CD14-positive monocyte (primary cell): ENCODE measurements at regions not wholly inside any gene's neighbourhood (a gene's known extent, or its start where the extent isn't known, plus 50 kb on each side); places are given as distances from the start of the nearest gene placed in this dataset.
"Not testable (repeated sequence)": the region's sequence is repeated elsewhere in the genome, so short reads cannot be mapped to it uniquely, and the experiment has no call there.

Experiments
- DNase-seq, 3 donors: peaks; one replicate each; pipeline ENCODE4 v3.0.0-alpha.2; 2011 to 2022
- H2AFZ ChIP-seq: 2 replicates; pipeline ENCODE4 v1.6.0; 2012; ENCODE audit warnings: mild to moderate bottlenecking, low read depth, low read length, inconsistent platforms; ENCODE audit not compliant: insufficient read depth, poor library complexity, severe bottlenecking
- H3K27ac ChIP-seq, 2 donors: 1 replicate in 1 of 2; 2 replicates in 1 of 2; pipeline ENCODE4 v1.5.1; 2012 to 2013; ENCODE audit warnings: low read length in 2 of 2, control low read depth in 1 of 2, inconsistent platforms in 1 of 2, low read depth in 1 of 2, mild to moderate bottlenecking in 1 of 2
- H3K27me3 ChIP-seq, 2 donors: one replicate each; pipeline versions ENCODE4 v1.6.0 to v1.6.1; 2011 to 2013; ENCODE audit warnings: low read length in 2 of 2; ENCODE audit not compliant: control insufficient read depth in 2 of 2, insufficient read depth in 2 of 2
- H3K36me3 ChIP-seq, 2 donors: replicated peaks in 1 of 2; 1 replicate in 1 of 2; 2 replicates in 1 of 2; pipeline versions ENCODE4 v1.5.1 to v1.6.1; 2012 to 2013; ENCODE audit warnings: low read length in 2 of 2, control low read depth in 1 of 2, inconsistent platforms in 1 of 2, mild to moderate bottlenecking in 1 of 2; ENCODE audit not compliant: insufficient read depth in 2 of 2, control insufficient read depth in 1 of 2
- H3K4me1 ChIP-seq, 2 donors: 1 replicate in 1 of 2; 2 replicates in 1 of 2; pipeline versions ENCODE4 v1.5.1 to v1.6.1; 2012 to 2013; ENCODE audit warnings: low read length in 2 of 2, control low read depth in 1 of 2, inconsistent platforms in 1 of 2, mild to moderate bottlenecking in 1 of 2, moderate library complexity in 1 of 2; ENCODE audit not compliant: insufficient read depth in 2 of 2, control insufficient read depth in 1 of 2
- H3K4me2 ChIP-seq: replicated peaks from 2 replicates; pipeline ENCODE3; 2012; ENCODE audit warnings: low read length, moderate library complexity, mild to moderate bottlenecking; ENCODE audit not compliant: poor library complexity, severe bottlenecking; ENCODE audit errors: extremely low read depth
- H3K4me3 ChIP-seq, 3 experiments: fragments of 200-600 bp in 1 of 3; sonication (generic) in 1 of 3; replicated peaks in 1 of 3; 1 replicate in 2 of 3; 2 replicates in 1 of 3; pipeline ENCODE4 v1.5.1; 2011 to 2013; ENCODE audit warnings: low read length in 3 of 3, mild to moderate bottlenecking in 3 of 3, control low read depth in 2 of 3, low read depth in 2 of 3, inconsistent platforms in 1 of 3, moderate library complexity in 1 of 3
- H3K79me2 ChIP-seq: 2 replicates; pipeline ENCODE4 v1.6.0; 2012; ENCODE audit warnings: mild to moderate bottlenecking, control low read depth, inconsistent platforms, low read length, moderate library complexity; ENCODE audit not compliant: insufficient read depth
- H3K9ac ChIP-seq: 2 replicates; pipeline ENCODE4 v1.6.0; 2017; ENCODE audit warnings: low read length, mild to moderate bottlenecking; ENCODE audit not compliant: insufficient read depth, poor library complexity, severe bottlenecking
- H3K9me3 ChIP-seq, 2 donors: replicated peaks in 1 of 2; 1 replicate in 1 of 2; 2 replicates in 1 of 2; pipeline versions ENCODE4 v1.5.1 to v1.6.1; 2012 to 2013; ENCODE audit warnings: low read length in 2 of 2, control low read depth in 1 of 2; ENCODE audit not compliant: control insufficient read depth in 1 of 2, insufficient read depth in 1 of 2
- H4K20me1 ChIP-seq: 2 replicates; pipeline ENCODE4 v1.6.0; 2012; ENCODE audit warnings: mild to moderate bottlenecking, low read length, control low read depth, moderate library complexity; ENCODE audit not compliant: insufficient read depth
- H3K27ac Mint-ChIP-seq, 7 donors: one replicate each; pipeline ENCODE4 v1.8.0; 2020; ENCODE audit warnings: mild to moderate bottlenecking in 7 of 7, mixed read lengths in 7 of 7, moderate library complexity in 6 of 7, inconsistent platforms in 2 of 7
- H3K27me3 Mint-ChIP-seq, 3 donors: one replicate each; pipeline ENCODE4 v1.8.0; 2021 to 2022; ENCODE audit warnings: low read depth in 3 of 3, mild to moderate bottlenecking in 3 of 3, mixed read lengths in 3 of 3, moderate library complexity in 3 of 3, inconsistent platforms in 1 of 3
- H3K36me3 Mint-ChIP-seq, 2 donors: one replicate each; pipeline ENCODE4 v1.8.0; 2020; ENCODE audit warnings: mixed read lengths in 2 of 2, inconsistent platforms in 1 of 2, mild to moderate bottlenecking in 1 of 2
- H3K4me1 Mint-ChIP-seq: one replicate; pipeline ENCODE4 v1.8.0; 2020; ENCODE audit warnings: mild to moderate bottlenecking, mixed read lengths
- H3K4me3 Mint-ChIP-seq, 2 donors: one replicate each; pipeline ENCODE4 v1.8.0; 2020; ENCODE audit warnings: mild to moderate bottlenecking in 2 of 2, mixed read lengths in 2 of 2, moderate library complexity in 1 of 2
- H3K9me3 Mint-ChIP-seq, 7 donors: one replicate each; pipeline ENCODE4 v1.8.0; 2020 to 2022; ENCODE audit warnings: mixed read lengths in 7 of 7, mild to moderate bottlenecking in 6 of 7, moderate library complexity in 6 of 7, inconsistent platforms in 2 of 7
- CTCF ChIP-seq: fragments of 200-600 bp; IDR thresholded peaks from one replicate; pipeline ENCODE4 v1.8.0; 2022; ENCODE audit warnings: antibody characterized with exemption, mild to moderate bottlenecking
- WGBS: methylation state at CpG from one replicate; pipeline ENCODE4 v1.1.5; 2013; ENCODE audit warnings: missing lambda C conversion rate; ENCODE audit not compliant: insufficient coverage; 5-methylcytosine and 5-hydroxymethylcytosine counted together
- intact Hi-C, 2 donors: fragments of 100-400 bp; cut with micrococcal nuclease; formaldehyde crosslinking; loops; one replicate each; pipeline versions ENCODE4 v1.15.0 to v1.15.1; 2023

DNA sequence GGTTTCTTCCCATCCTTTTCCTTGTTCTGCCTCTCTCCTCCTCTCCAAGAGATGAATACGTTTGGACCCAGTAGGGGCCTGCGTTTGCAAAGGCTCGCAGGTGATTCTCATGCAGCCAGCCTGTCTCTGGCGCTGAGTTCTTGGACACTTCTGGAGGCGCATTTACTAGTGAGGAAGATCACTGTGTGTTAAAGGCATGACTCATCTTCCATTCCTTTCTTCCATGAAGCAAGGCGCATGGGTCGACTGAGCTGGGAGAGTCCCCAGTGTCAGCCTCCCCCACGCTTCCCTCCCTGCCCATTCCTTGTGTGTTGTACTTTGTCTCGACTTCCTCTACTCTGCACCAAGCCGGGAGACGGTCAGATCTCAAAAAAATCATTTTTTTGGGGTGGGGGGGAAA, 159.9 kb upstream of the EEF2KMT start:
- intact Hi-C loops: no loop called here
- Histone ChIP-seq H3K27ac (no peak overlapping the region), H3K79me2 (no peaks in the 10 kb centered on the region), H3K4me2 (no peak overlapping the region), H3K9ac (no peak overlapping the region), H3K27me3 (no peaks in the 10 kb centered on the region), H2AFZ (no peak overlapping the region), H3K4me3 (no peak overlapping the region), H3K36me3 (no peaks in the 10 kb centered on the region), H4K20me1 (no peaks in the 10 kb centered on the region), H3K9me3 (no peaks in the 10 kb centered on the region), H3K4me1 (no peaks in the 10 kb centered on the region)
- peaks cover 2 to 6% (median 5%) of the 10 kb centered on the region in 3 donors for H3K27me3 Mint-ChIP-seq
- no peak overlapping the region for H3K27ac Mint-ChIP-seq
- H3K9me3 Mint-ChIP-seq: peaks cover 0 to 3% (median 0%) of the 10 kb centered on the region in 7 donors
- no peaks in the 10 kb centered on the region for H3K36me3 Mint-ChIP-seq
- no peak overlapping the region for H3K4me3 Mint-ChIP-seq
- 93% methylated on average over 3 of the region's 11 CpGs for WGBS
- no peak for DNase-seq
- TF ChIP-seq CTCF: no peak
- no peaks in the 10 kb centered on the region for H3K4me1 Mint-ChIP-seq

GRCh38 chr16:5252791-5253190, 155.2 kb upstream of the EEF2KMT start:
- H3K27ac ChIP-seq: no peak overlapping the region
- no peak for DNase-seq
- H3K4me3 ChIP-seq: no peak overlapping the region
- H3K4me1 ChIP-seq: no peaks in the 10 kb centered on the region
- Mint-ChIP-seq H3K27ac (no peak overlapping the region), H3K36me3 (no peaks in the 10 kb centered on the region), H3K9me3 (peaks cover 0 to 3% (median 0%) of the 10 kb centered on the region in 7 donors), H3K4me3 (no peak overlapping the region), H3K4me1 (no peaks in the 10 kb centered on the region), H3K27me3 (peaks cover 2 to 11% (median 6%) of the 10 kb centered on the region in 3 donors)
- H3K79me2 ChIP-seq: no peaks in the 10 kb centered on the region
- H3K27me3 ChIP-seq: no peaks in the 10 kb centered on the region
- 53% methylated on average over 7 of the region's 7 CpGs for WGBS
- H2AFZ ChIP-seq: no peak overlapping the region
- H3K36me3 ChIP-seq: no peaks in the 10 kb centered on the region
- no peaks in the 10 kb centered on the region for H3K9me3 ChIP-seq
- intact Hi-C loops: no loop called here
- H4K20me1 ChIP-seq: no peaks in the 10 kb centered on the region
- no peak overlapping the region for H3K9ac ChIP-seq
- no peak for TF ChIP-seq CTCF
- H3K4me2 ChIP-seq: no peak overlapping the region

DNA sequence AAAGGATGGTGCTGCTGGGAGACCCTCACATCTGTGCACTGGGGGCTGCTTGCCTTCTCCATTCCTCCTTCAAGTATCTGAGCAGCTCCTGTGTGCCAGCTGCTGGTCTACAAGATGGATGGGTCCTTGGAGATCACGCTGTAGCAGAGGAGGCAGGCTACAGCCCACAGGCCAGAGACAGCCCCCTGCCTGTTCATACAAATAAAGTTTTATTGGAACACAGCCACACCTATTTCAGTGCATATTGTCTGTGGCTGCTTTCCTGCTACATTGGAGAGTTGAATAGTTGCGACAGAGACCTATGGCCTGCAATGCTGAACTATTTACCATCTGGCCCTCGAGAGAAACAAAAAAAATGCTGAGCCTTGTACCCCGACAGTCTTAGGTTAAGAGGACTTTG, 149.8 kb upstream of the EEF2KMT start:
- H3K9me3 ChIP-seq, H3K27me3 ChIP-seq, H3K27me3 Mint-ChIP-seq, intact Hi-C loops, H3K36me3 ChIP-seq, H3K36me3 Mint-ChIP-seq, DNase-seq, H3K4me3 Mint-ChIP-seq, H3K4me1 ChIP-seq, H3K9ac ChIP-seq, H3K4me3 ChIP-seq, H2AFZ ChIP-seq, H3K27ac Mint-ChIP-seq, H3K79me2 ChIP-seq, H3K4me1 Mint-ChIP-seq, H3K27ac ChIP-seq, H3K4me2 ChIP-seq, H4K20me1 ChIP-seq, H3K9me3 Mint-ChIP-seq: not testable (repeated sequence)
- no CpG with 5 or more reads among the region's 4 CpGs for WGBS

DNA sequence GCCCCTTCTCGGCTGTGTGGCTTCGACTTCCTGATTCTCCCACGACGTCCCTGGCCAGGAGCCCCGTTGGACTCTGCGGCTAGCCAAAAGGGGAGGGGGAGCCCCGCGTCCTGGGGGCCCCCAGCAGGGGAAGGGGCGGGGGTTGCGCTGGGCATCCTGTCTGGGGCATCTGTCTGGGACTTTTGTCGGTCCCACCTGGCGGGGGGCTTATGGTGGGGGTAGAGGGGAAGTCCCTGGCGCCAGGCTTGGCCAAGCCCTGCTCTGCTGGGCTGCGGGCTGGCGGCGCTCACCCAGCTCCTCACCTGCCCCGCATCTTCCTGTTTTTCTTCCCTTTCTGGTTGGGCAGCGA, 142.7 kb upstream of the EEF2KMT start:
- H3K27me3 ChIP-seq, H3K4me2 ChIP-seq, H3K36me3 ChIP-seq, H3K9me3 ChIP-seq, DNase-seq, H4K20me1 ChIP-seq, H3K4me1 ChIP-seq, intact Hi-C loops, H3K27ac ChIP-seq, H3K9ac ChIP-seq, H3K27ac Mint-ChIP-seq, H2AFZ ChIP-seq, H3K79me2 ChIP-seq, H3K4me3 ChIP-seq, H3K4me1 Mint-ChIP-seq, H3K9me3 Mint-ChIP-seq, H3K36me3 Mint-ChIP-seq: not testable (repeated sequence)
- Mint-ChIP-seq H3K27me3 (peaks cover 20 to 38% (median 21%) of the 10 kb centered on the region in 3 donors), H3K4me3 (peak overlapping the region; percentile 12 to 48)
- 3% methylated on average over 11 of the region's 18 CpGs for WGBS
